Activated CD8-positive, alpha-beta memory T cell treated with anti-CD3 and anti-CD28 coated beads, Interleukin-2, amount 50 U/mL, for 24 hours (primary cell): ENCODE measurements at regions not wholly inside any gene's neighbourhood (a gene's known extent, or its start where the extent isn't known, plus 50 kb on each side); places are given as distances from the start of the nearest gene placed in this dataset.
"Not testable (repeated sequence)": the region's sequence is repeated elsewhere in the genome, so short reads cannot be mapped to it uniquely, and the experiment has no call there.

Experiments
- DNase-seq: peaks from one replicate; pipeline ENCODE4 v3.0.0-alpha.2; 2020; ENCODE audit errors: extremely low read depth

- no peak for DNase-seq
Observed at GRCh38 chr14:24744641-24745040, 110.7 kb upstream of the GZMB start.

GRCh38 chr14:24741871-24742270, 107.9 kb upstream of the GZMB start:
- DNase-seq: no peak

GRCh38 chr14:24735984-24736630, 102.1 kb upstream of the GZMB start:
- no peak for DNase-seq

- DNase-seq: no peak
Observed at GRCh38 chr14:24734917-24735500, 101.0 kb upstream of the GZMB start.

GRCh38 chr14:24726480-24726879, 92.5 kb upstream of the GZMB start:
- no peak for DNase-seq

GRCh38 chr14:24725311-24725710, 91.3 kb upstream of the GZMB start:
- DNase-seq: no peak

- DNase-seq: no peak
Observed at GRCh38 chr14:24721775-24722174, 87.8 kb upstream of the GZMB start.

- no peak for DNase-seq
Observed at GRCh38 chr14:24715239-24715638, 81.2 kb upstream of the GZMB start.

GRCh38 chr14:24713404-24713803, 79.4 kb upstream of the GZMB start:
- DNase-seq: no peak

GRCh38 chr14:24712909-24713308, 78.9 kb upstream of the GZMB start:
- no peak for DNase-seq

GRCh38 chr14:24712374-24712773, 78.4 kb upstream of the GZMB start:
- no peak for DNase-seq

- DNase-seq: no peak
Observed at GRCh38 chr14:24710403-24711112, 76.6 kb upstream of the GZMB start.

GRCh38 chr14:24708684-24709083, 74.7 kb upstream of the GZMB start:
- no peak for DNase-seq

- no peak for DNase-seq
Observed at GRCh38 chr14:24706351-24706750, 72.4 kb upstream of the GZMB start.

GRCh38 chr14:24705840-24706239, 71.8 kb upstream of the GZMB start:
- DNase-seq: no peak

GRCh38 chr14:24701062-24701461, 67.1 kb upstream of the GZMB start:
- DNase-seq: no peak

GRCh38 chr14:24700511-24700910, 66.5 kb upstream of the GZMB start:
- no peak for DNase-seq

- DNase-seq: no peak
Observed at GRCh38 chr14:24699052-24699451, 65.1 kb upstream of the GZMB start.

- DNase-seq: not testable (repeated sequence)
Observed at GRCh38 chr14:24696280-24696920, 62.4 kb upstream of the GZMB start.

- DNase-seq: no peak
Observed at GRCh38 chr14:24695265-24696241, 61.6 kb upstream of the GZMB start.

GRCh38 chr14:24694680-24695079, 60.7 kb upstream of the GZMB start:
- DNase-seq: no peak

GRCh38 chr14:24693983-24694382, 60.0 kb upstream of the GZMB start:
- no peak for DNase-seq
